ENCODE measurements at regions not wholly inside any gene's neighbourhood (a gene's known extent, or its start where the extent isn't known, plus 50 kb on each side); places are given as distances from the start of the nearest gene placed in this dataset.

DNA sequence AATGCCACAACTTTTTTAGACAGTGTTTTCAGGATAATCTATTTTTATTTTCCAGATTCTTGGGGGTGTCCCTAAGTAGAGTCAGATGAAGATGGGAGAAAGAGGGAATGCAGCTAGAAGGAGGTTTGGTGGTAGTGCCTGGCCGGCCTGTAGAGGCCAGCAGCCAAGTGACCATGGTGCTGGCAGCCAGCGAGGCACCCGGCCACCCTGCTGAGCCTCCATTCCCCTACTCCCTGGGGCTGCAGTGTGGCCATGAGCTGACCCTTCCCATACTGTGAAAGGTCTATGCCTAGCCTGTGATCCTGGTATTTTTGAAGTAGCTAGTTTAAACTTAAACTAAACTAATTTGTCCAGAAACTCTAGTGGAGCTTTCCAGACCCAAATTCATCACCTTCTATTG, 268.6 kb downstream of the CYRIA start:
- no peak overlapping the region for H3K27ac ChIP-seq (ENCODE audit: low read depth, low read length)
- H2BK20ac ChIP-seq (ENCODE audit: low read length): no peak overlapping the region
- no peak overlapping the region for H2AK5ac ChIP-seq (ENCODE audit: low read depth, low read length)
- H2AFZ ChIP-seq (ENCODE audit: low read length): no peak overlapping the region
- CTCF ChIA-PET (ENCODE audit: partially characterized antibody): interaction anchor here (1.2 to 1.9 kb wide), 2 partner anchors 13 to 129 kb away, joined by 3 to 6 read pairs; no protein-coding TSS in a partner anchor
- H3K18ac ChIP-seq (ENCODE audit: extremely low read depth, low read length): no peak overlapping the region
- no peaks in the 10 kb centered on the region for H4K20me1 ChIP-seq (replicated peaks in 1 of 2; ENCODE audit: control insufficient read depth in 1 of 2, insufficient read depth in 2 of 2, low read length in 2 of 2)
- H3K14ac ChIP-seq (ENCODE audit: insufficient read length): no peak overlapping the region
- H4K5ac ChIP-seq (ENCODE audit: insufficient read length, low read depth, low read length): no peak overlapping the region
- peaks cover 11% of the 10 kb centered on the region; the same call in 1 of the 2 replicates for H3K23me2 ChIP-seq (ENCODE audit: low read depth, low read length)
- no peak overlapping the region for H4K91ac ChIP-seq (replicated peaks; ENCODE audit: insufficient read length, low read length)
- no peak overlapping the region for H2BK5ac ChIP-seq (ENCODE audit: low read depth, low read length)
- H3K36me3 ChIP-seq (ENCODE audit: control insufficient read depth in 2 of 4, insufficient read depth in 4 of 4, low read length in 3 of 4): no peaks in the 10 kb centered on the region; a peak in 1 of 8 replicates
- no peak overlapping the region for H4K8ac ChIP-seq (ENCODE audit: extremely low read depth, insufficient read depth, low read length)
- no peak overlapping the region for H3K56ac ChIP-seq (replicated peaks; ENCODE audit: insufficient read length, low read depth, low read length)
- no peak overlapping the region for H2BK12ac ChIP-seq (ENCODE audit: low read depth, low read length)
- no peaks in the 10 kb centered on the region for H3K79me1 ChIP-seq (ENCODE audit: low read depth, low read length)
- H2BK15ac ChIP-seq (ENCODE audit: low read length): no peak overlapping the region
- H3K79me2 ChIP-seq (ENCODE audit: control insufficient read depth in 1 of 2, insufficient read depth in 2 of 2, low read length in 2 of 2): no peaks in the 10 kb centered on the region
- no peak overlapping the region for H3K9ac ChIP-seq (replicated peaks in 1 of 4; ENCODE audit: extremely low read depth in 1 of 4, low read depth in 3 of 4, low read length in 3 of 4)
- no peak overlapping the region for H3K4me2 ChIP-seq (ENCODE audit: insufficient read depth in 1 of 2, low read depth in 2 of 2, low read length in 2 of 2)
- H3K23ac ChIP-seq (ENCODE audit: insufficient read length): no peak overlapping the region
- no peaks in the 10 kb centered on the region for H3K27me3 ChIP-seq (replicated peaks in 1 of 4; ENCODE audit: control insufficient read depth in 3 of 4, extremely low read depth in 1 of 4, insufficient read depth in 3 of 4, low read length in 3 of 4)
- no peaks in the 10 kb centered on the region; a peak in 1 of 7 replicates for H3K4me1 ChIP-seq (replicated peaks in 1 of 4; ENCODE audit: control insufficient read depth in 3 of 4, insufficient read depth in 4 of 4, low read length in 3 of 4)
- no peaks in the 10 kb centered on the region for H3K9me3 ChIP-seq (ENCODE audit: insufficient read depth in 2 of 2, low read depth in 1 of 2, low read length in 1 of 2)
- H3K4ac ChIP-seq (replicated peaks; ENCODE audit: insufficient read length, low read depth, low read length): no peak overlapping the region
- FAIRE-seq: no peak
- H3K4me3 ChIP-seq (ENCODE audit: extremely low read depth in 1 of 4, insufficient read depth in 2 of 4, low read depth in 3 of 4, low read length in 4 of 4): no peak overlapping the region
- 87% methylated on average over 3 of the region's 3 CpGs; no CpG with 5 or more reads in 1 of the 2 experiments for WGBS, 2 experiments (ENCODE audit: extremely low coverage in 1 of 2, insufficient coverage in 1 of 2, insufficient read length in 1 of 2, insufficient replicate concordance in 2 of 2, low coverage in 1 of 2, low lambda C conversion rate in 2 of 2, missing lambda C conversion rate in 1 of 2)
- POLR2A ChIA-PET (ENCODE audit: partially characterized antibody): no interaction called here
- no peak overlapping the region for H2BK120ac ChIP-seq (replicated peaks; ENCODE audit: low read depth, low read length)
- DNase-seq (ENCODE audit: low read depth in 1 of 2, low spot score in 2 of 2): no peak
- no peak for TF ChIP-seq YY1 (IDR thresholded peaks at IDR 0.05; ENCODE audit: low read depth, low read length)
- no peak for TF ChIP-seq HDAC6 (IDR thresholded peaks at IDR 0.05; ENCODE audit: low read depth, low read length)
- no peak for TF ChIP-seq NRF1 (IDR thresholded peaks at IDR 0.05; ENCODE audit: low read depth, low read length)
- TF ChIP-seq CTBP2 (IDR thresholded peaks at IDR 0.05; ENCODE audit: borderline replicate concordance, insufficient read depth, insufficient read length, low read length): no peak
- TF ChIP-seq CEBPB (IDR thresholded peaks at IDR 0.05; ENCODE audit: low read depth, low read length): no peak
- no peak for TF ChIP-seq SAP30 (IDR thresholded peaks at IDR 0.05; ENCODE audit: insufficient read depth, insufficient replicate concordance, low read length)
- no peak for TF ChIP-seq POLR2A (IDR thresholded peaks at IDR 0.05; ENCODE audit: control extremely low read depth in 1 of 2, low read depth in 2 of 2, low read length in 2 of 2)
- TF ChIP-seq BACH1 (IDR thresholded peaks at IDR 0.05; ENCODE audit: low read length): no peak
- no peak for TF ChIP-seq MAFK (IDR thresholded peaks at IDR 0.05; ENCODE audit: low read depth, low read length)
- no peak for TF ChIP-seq FOSL1 (IDR thresholded peaks at IDR 0.05; ENCODE audit: insufficient read depth, low read depth, low read length)
- TF ChIP-seq SIN3A (conservative IDR thresholded peaks at IDR 0.05 in 1 of 2, IDR thresholded peaks at IDR 0.05 in 1 of 2; ENCODE audit: low read depth in 1 of 2, low read length in 2 of 2): no peak
- no peak for TF ChIP-seq RAD21 (IDR thresholded peaks at IDR 0.05 in 1 of 2, conservative IDR thresholded peaks at IDR 0.05 in 1 of 2; ENCODE audit: low read depth in 2 of 2, low read length in 2 of 2)
- TF ChIP-seq POU5F1 (IDR thresholded peaks at IDR 0.05; ENCODE audit: low read depth, low read length): no peak
- no peak for TF ChIP-seq CHD1 (IDR thresholded peaks at IDR 0.05; ENCODE audit: low read depth, low read length)

Measured in H1 (cell line).